T-cell (primary cell): ENCODE measurements at regions not wholly inside any gene's neighbourhood (a gene's known extent, or its start where the extent isn't known, plus 50 kb on each side); places are given as distances from the start of the nearest gene placed in this dataset.
"Not testable (repeated sequence)": the region's sequence is repeated elsewhere in the genome, so short reads cannot be mapped to it uniquely, and the experiment has no call there.

Experiments used
- ATAC-seq, 4 experiments: fragments of 200-7000 bp in 3 of 4; fragments of 150-1000 bp in 1 of 4; cut with Tn5 transposase; replicated peaks in 1 of 4; 1 replicate in 3 of 4; 2 replicates in 1 of 4; pipeline ENCODE4 v1.10.0; 2021; ENCODE audit warnings: moderate library complexity in 3 of 4, mild to moderate bottlenecking in 2 of 4, moderate number of reproducible peaks in 1 of 4
- CTCF ChIA-PET, 2 donors: fragments of 300-600 bp; sonication (Branson Sonifier 250); formaldehyde crosslinking; loops; one replicate each; lab custom pipeline; 2022; ENCODE audit warnings: antibody characterized with exemption in 2 of 2; lab: Charles Lee
- POLR2A ChIA-PET, 2 donors: fragments of 300-600 bp; sonication (Branson Sonifier 250); formaldehyde crosslinking; loops; one replicate each; lab custom pipeline; 2022; ENCODE audit warnings: antibody characterized with exemption in 2 of 2; lab: Charles Lee
- DNase-seq, 35 experiments: peaks; one replicate each; pipeline versions ENCODE4 v3.0.0 to v3.0.0-alpha.2; 2013 to 2023
- H3K27ac ChIP-seq: one replicate; pipeline ENCODE4 v1.5.1; 2013; ENCODE audit warnings: low read length
- H3K27me3 ChIP-seq, 2 experiments: replicated peaks in 1 of 2; 1 replicate in 1 of 2; 2 replicates in 1 of 2; pipeline versions ENCODE4 v1.6.1 to v1.7.0; 2013; ENCODE audit warnings: low read length in 1 of 2, mixed read lengths in 1 of 2; ENCODE audit not compliant: control insufficient read depth in 2 of 2, insufficient read depth in 2 of 2; ENCODE audit errors: extremely low read depth in 1 of 2
- H3K36me3 ChIP-seq, 2 donors: 1 replicate in 1 of 2; 2 replicates in 1 of 2; pipeline versions ENCODE4 v1.6.1 to v1.7.0; 2013; ENCODE audit warnings: low read length in 1 of 2; ENCODE audit not compliant: control insufficient read depth in 2 of 2, insufficient read depth in 1 of 2; ENCODE audit errors: extremely low read depth in 1 of 2
- H3K4me1 ChIP-seq, 2 experiments: 1 replicate in 1 of 2; 2 replicates in 1 of 2; pipeline versions ENCODE4 v1.6.1 to v1.7.0; 2013; ENCODE audit warnings: low read length in 2 of 2, mixed read lengths in 1 of 2; ENCODE audit not compliant: insufficient read depth in 2 of 2, control insufficient read depth in 1 of 2; ENCODE audit errors: extremely low read depth in 1 of 2
- H3K4me3 ChIP-seq, 2 donors: 1 replicate in 1 of 2; 2 replicates in 1 of 2; pipeline versions ENCODE4 v1.5.1 to v1.7.0; 2013; ENCODE audit warnings: mild to moderate bottlenecking in 2 of 2, low read length in 1 of 2, moderate library complexity in 1 of 2; ENCODE audit not compliant: control insufficient read depth in 1 of 2; ENCODE audit errors: extremely low read depth in 1 of 2
- H3K9me3 ChIP-seq: 2 replicates; pipeline ENCODE4 v1.7.0; 2013
- H3K27ac Mint-ChIP-seq, 2 donors: one replicate each; pipeline ENCODE4 v1.8.0; 2020 to 2021; ENCODE audit warnings: mild to moderate bottlenecking in 2 of 2, mixed read lengths in 2 of 2
- H3K27me3 Mint-ChIP-seq, 2 donors: one replicate each; pipeline ENCODE4 v1.8.0; 2021 to 2022; ENCODE audit warnings: mixed read lengths in 2 of 2
- H3K36me3 Mint-ChIP-seq: one replicate; pipeline ENCODE4 v1.8.0; 2021; ENCODE audit warnings: mixed read lengths
- H3K4me1 Mint-ChIP-seq, 3 donors: one replicate each; pipeline ENCODE4 v1.8.0; 2020 to 2022; ENCODE audit warnings: mixed read lengths in 3 of 3, mild to moderate bottlenecking in 1 of 3
- H3K4me3 Mint-ChIP-seq, 3 donors: one replicate each; pipeline ENCODE4 v1.8.0; 2020 to 2022; ENCODE audit warnings: mild to moderate bottlenecking in 3 of 3, mixed read lengths in 3 of 3, moderate library complexity in 3 of 3
- H3K9me3 Mint-ChIP-seq, 3 donors: one replicate each; pipeline ENCODE4 v1.8.0; 2020 to 2022; ENCODE audit warnings: mixed read lengths in 3 of 3
- WGBS: methylation state at CpG from one replicate; pipeline ENCODE4 v1.1.5; 2013; ENCODE audit warnings: missing lambda C conversion rate; ENCODE audit not compliant: insufficient coverage; 5-methylcytosine and 5-hydroxymethylcytosine counted together

GRCh38 chr4:160563552-160564282, 1460.8 kb downstream of the RAPGEF2 start:
- ChIA-PET CTCF (no interaction called here), POLR2A (no interaction called here)
- Mint-ChIP-seq H3K27ac (no peak overlapping the region), H3K9me3 (peaks cover 2 to 16% (median 4%) of the 10 kb centered on the region in 3 donors), H3K4me1 (no peaks in the 10 kb centered on the region), H3K4me3 (no peak overlapping the region), H3K36me3 (no peaks in the 10 kb centered on the region), H3K27me3 (no peaks in the 10 kb centered on the region)
- ATAC-seq, result no peak
- H3K9me3 ChIP-seq, result no peaks in the 10 kb centered on the region
- H3K27ac ChIP-seq, result no peak overlapping the region
- no peak overlapping the region for H3K4me3 ChIP-seq
- no peaks in the 10 kb centered on the region for H3K4me1 ChIP-seq
- no peaks in the 10 kb centered on the region for H3K36me3 ChIP-seq
- 38% methylated on average over 1 of the region's 3 CpGs for WGBS
- no peak for DNase-seq
- no peaks in the 10 kb centered on the region for H3K27me3 ChIP-seq

DNA sequence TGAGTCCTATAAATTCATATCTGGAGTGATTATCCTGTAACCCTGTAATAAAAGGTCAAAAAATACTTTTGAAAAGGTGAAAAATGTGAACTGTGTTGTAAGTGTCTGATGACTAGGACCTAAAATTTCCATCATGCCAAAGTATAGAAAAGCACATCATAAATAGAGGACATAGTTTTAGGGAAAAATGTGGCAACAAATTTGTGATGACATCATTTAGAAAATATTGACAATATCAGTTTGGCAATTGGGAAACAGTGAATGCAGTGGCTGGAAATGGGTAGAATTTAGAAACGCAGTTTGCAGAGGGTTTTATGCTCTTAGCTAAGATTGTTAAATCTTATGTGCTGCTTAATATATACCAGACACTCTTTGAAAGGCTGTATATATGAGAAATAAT, 1464.8 kb downstream of the RAPGEF2 start:
- peaks cover 2 to 10% (median 8%) of the 10 kb centered on the region in 3 donors for H3K9me3 Mint-ChIP-seq
- Histone ChIP-seq H3K4me1 (no peaks in the 10 kb centered on the region), H3K27me3 (no peaks in the 10 kb centered on the region), H3K9me3 (no peaks in the 10 kb centered on the region), H3K4me3 (no peak overlapping the region), H3K27ac (no peak overlapping the region), H3K36me3 (no peaks in the 10 kb centered on the region)
- no peaks in the 10 kb centered on the region for H3K4me1 Mint-ChIP-seq
- H3K27me3 Mint-ChIP-seq, result no peaks in the 10 kb centered on the region
- H3K4me3 Mint-ChIP-seq, result no peak overlapping the region
- no peak overlapping the region for H3K27ac Mint-ChIP-seq
- CTCF ChIA-PET, result no interaction called here
- ATAC-seq, result no peak
- H3K36me3 Mint-ChIP-seq, result no peaks in the 10 kb centered on the region
- DNase-seq, result no peak
- WGBS, result no CpG with 5 or more reads among the region's 1 CpG
- POLR2A ChIA-PET, result no interaction called here

- no peak overlapping the region for H3K4me3 Mint-ChIP-seq
Measured at GRCh38 chr4:160570271-160570670, 1467.4 kb downstream of the RAPGEF2 start.

GRCh38 chr4:160574272-160574671, 1471.4 kb downstream of the RAPGEF2 start:
- H3K4me1 Mint-ChIP-seq, ATAC-seq, DNase-seq, POLR2A ChIA-PET, H3K27me3 Mint-ChIP-seq, H3K36me3 ChIP-seq, H3K4me3 ChIP-seq, H3K9me3 Mint-ChIP-seq, CTCF ChIA-PET, H3K27ac ChIP-seq, H3K36me3 Mint-ChIP-seq, H3K27ac Mint-ChIP-seq, H3K4me3 Mint-ChIP-seq, H3K4me1 ChIP-seq, H3K27me3 ChIP-seq, H3K9me3 ChIP-seq: not testable (repeated sequence)
- WGBS, result 89% methylated on average over 4 of the region's 18 CpGs

More at GRCh38 chr4:160570271-160570670, 1467.4 kb downstream of the RAPGEF2 start:
- Histone ChIP-seq H3K36me3 (no peaks in the 10 kb centered on the region), H3K9me3 (no peaks in the 10 kb centered on the region), H3K4me1 (no peaks in the 10 kb centered on the region), H3K4me3 (no peak overlapping the region), H3K27me3 (no peaks in the 10 kb centered on the region), H3K27ac (no peak overlapping the region)
- POLR2A ChIA-PET, result no interaction called here
- no peaks in the 10 kb centered on the region for H3K36me3 Mint-ChIP-seq
- H3K27me3 Mint-ChIP-seq, result no peaks in the 10 kb centered on the region
- CTCF ChIA-PET, result no interaction called here
- H3K9me3 Mint-ChIP-seq, result peaks cover 0 to 10% (median 4%) of the 10 kb centered on the region in 3 donors
- DNase-seq (no peak), ATAC-seq (no peak)
- H3K27ac Mint-ChIP-seq, result no peak overlapping the region
- H3K4me1 Mint-ChIP-seq, result no peaks in the 10 kb centered on the region

- Mint-ChIP-seq H3K4me1 (no peaks in the 10 kb centered on the region), H3K9me3 (peaks cover 0 to 18% (median 9%) of the 10 kb centered on the region in 3 donors), H3K36me3 (no peaks in the 10 kb centered on the region), H3K27ac (no peak overlapping the region), H3K4me3 (no peak overlapping the region), H3K27me3 (no peaks in the 10 kb centered on the region)
- DNase-seq, result no peak
- Histone ChIP-seq H3K27ac (no peak overlapping the region), H3K4me1 (no peaks in the 10 kb centered on the region), H3K27me3 (no peaks in the 10 kb centered on the region), H3K36me3 (no peaks in the 10 kb centered on the region), H3K9me3 (no peaks in the 10 kb centered on the region), H3K4me3 (no peak overlapping the region)
- no peak for ATAC-seq
- POLR2A ChIA-PET, result no interaction called here
- CTCF ChIA-PET, result no interaction called here
- no CpG with 5 or more reads among the region's 1 CpG for WGBS
Measured at GRCh38 chr4:160580581-160580980, 1477.7 kb downstream of the RAPGEF2 start.

- no peaks in the 10 kb centered on the region for H3K36me3 Mint-ChIP-seq
- peaks cover 14 to 19% (median 15%) of the 10 kb centered on the region in 3 donors for H3K9me3 Mint-ChIP-seq
- no peaks in the 10 kb centered on the region for H3K9me3 ChIP-seq
- no peak for DNase-seq
- no peak overlapping the region for H3K27ac ChIP-seq
- WGBS, result no CpG with 5 or more reads among the region's 4 CpGs
- H3K27ac Mint-ChIP-seq, result no peak overlapping the region
- no peak overlapping the region for H3K4me3 Mint-ChIP-seq
- CTCF ChIA-PET, result no interaction called here
- POLR2A ChIA-PET, result no interaction called here
- no peaks in the 10 kb centered on the region for H3K4me1 Mint-ChIP-seq
- H3K36me3 ChIP-seq, result no peaks in the 10 kb centered on the region
- no peaks in the 10 kb centered on the region for H3K27me3 ChIP-seq
- no peak overlapping the region for H3K4me3 ChIP-seq
- H3K4me1 ChIP-seq, result no peaks in the 10 kb centered on the region
- H3K27me3 Mint-ChIP-seq, result no peaks in the 10 kb centered on the region
- no peak for ATAC-seq
Measured at GRCh38 chr4:160592258-160592657, 1489.4 kb downstream of the RAPGEF2 start.

GRCh38 chr4:160595646-160596045, 1492.8 kb downstream of the RAPGEF2 start:
- Histone ChIP-seq H3K27ac (no peak overlapping the region), H3K4me3 (no peak overlapping the region), H3K4me1 (no peaks in the 10 kb centered on the region), H3K9me3 (no peaks in the 10 kb centered on the region), H3K36me3 (no peaks in the 10 kb centered on the region), H3K27me3 (no peaks in the 10 kb centered on the region)
- no peak for DNase-seq
- Mint-ChIP-seq H3K27me3 (no peaks in the 10 kb centered on the region), H3K4me3 (no peak overlapping the region), H3K27ac (no peak overlapping the region), H3K36me3 (no peaks in the 10 kb centered on the region), H3K9me3 (peaks cover 11 to 17% (median 15%) of the 10 kb centered on the region in 3 donors), H3K4me1 (no peaks in the 10 kb centered on the region)
- ChIA-PET POLR2A (no interaction called here), CTCF (no interaction called here)
- no peak for ATAC-seq
- 100% methylated on average over 1 of the region's 5 CpGs for whole genome bisulfite sequencing
